HL-60/S4 treated with retinoic acid at 250 ng/mL for 4 days and 3 days (cell line): ENCODE measurements at regions not wholly inside any gene's neighbourhood (a gene's known extent, or its start where the extent isn't known, plus 50 kb on each side); places are given as distances from the start of the nearest gene placed in this dataset.

Source experiments
- in situ Hi-C: fragments of 300-500 bp; cut with MboI; formaldehyde crosslinking; loops from 2 replicates; pipeline ENCODE4 v1.7.0; 2022; ENCODE audit warnings: low sequenced_read_pairs

- in situ Hi-C loops = no loop called here
These were observed 258.3 kb upstream of the ZPLD1 start for GRCh38 chr3:102176333-102177050.

GRCh38 chr3:102177075-102177755, 257.6 kb upstream of the ZPLD1 start:
- in situ Hi-C loops = no loop called here

GRCh38 chr3:102178817-102179216, 256.0 kb upstream of the ZPLD1 start:
- in situ Hi-C loops = no loop called here

- in situ Hi-C loops = no loop called here
These were observed 255.3 kb upstream of the ZPLD1 start for GRCh38 chr3:102179326-102180177.

- in situ Hi-C loops = no loop called here
These were observed 254.4 kb upstream of the ZPLD1 start for GRCh38 chr3:102180280-102180931.

- in situ Hi-C loops = no loop called here
These were observed 253.5 kb upstream of the ZPLD1 start for GRCh38 chr3:102181175-102181920.

GRCh38 chr3:102182162-102182561, 252.7 kb upstream of the ZPLD1 start:
- in situ Hi-C loops = no loop called here

- in situ Hi-C loops = no loop called here
These were observed 251.6 kb upstream of the ZPLD1 start for GRCh38 chr3:102183186-102183585.

GRCh38 chr3:102183623-102184022, 251.2 kb upstream of the ZPLD1 start:
- in situ Hi-C loops = no loop called here

- in situ Hi-C loops = no loop called here
These were observed 245.3 kb upstream of the ZPLD1 start for GRCh38 chr3:102189541-102189940.

- in situ Hi-C loops = no loop called here
These were observed 244.7 kb upstream of the ZPLD1 start for GRCh38 chr3:102189956-102190723.

GRCh38 chr3:102192575-102192974, 242.2 kb upstream of the ZPLD1 start:
- in situ Hi-C loops = no loop called here

GRCh38 chr3:102193255-102193654, 241.6 kb upstream of the ZPLD1 start:
- in situ Hi-C loops = no loop called here

- in situ Hi-C loops = no loop called here
These were observed 240.8 kb upstream of the ZPLD1 start for GRCh38 chr3:102194001-102194400.

- in situ Hi-C loops = no loop called here
These were observed 240.1 kb upstream of the ZPLD1 start for GRCh38 chr3:102194760-102195159.

GRCh38 chr3:102195198-102195948, 239.4 kb upstream of the ZPLD1 start:
- in situ Hi-C loops = no loop called here

GRCh38 chr3:102200126-102200525, 234.7 kb upstream of the ZPLD1 start:
- in situ Hi-C loops = no loop called here

- in situ Hi-C loops = no loop called here
These were observed 234.3 kb upstream of the ZPLD1 start for GRCh38 chr3:102200560-102200959.

GRCh38 chr3:102205647-102206046, 229.2 kb upstream of the ZPLD1 start:
- in situ Hi-C loops = no loop called here
